GM18868 (cell line): ENCODE measurements at regions not wholly inside any gene's neighbourhood (a gene's known extent, or its start where the extent isn't known, plus 50 kb on each side); places are given as distances from the start of the nearest gene placed in this dataset.
"Not testable (repeated sequence)": the region's sequence is repeated elsewhere in the genome, so short reads cannot be mapped to it uniquely, and the experiment has no call there.

ENCODE experiments used
- ATAC-seq: cut with Tn5 transposase; IDR thresholded peaks from one replicate; pipeline ENCODE4 v1.9.1; 2021; ENCODE audit warnings: mild to moderate bottlenecking, moderate library complexity; ENCODE audit not compliant: unreplicated experiment

DNA sequence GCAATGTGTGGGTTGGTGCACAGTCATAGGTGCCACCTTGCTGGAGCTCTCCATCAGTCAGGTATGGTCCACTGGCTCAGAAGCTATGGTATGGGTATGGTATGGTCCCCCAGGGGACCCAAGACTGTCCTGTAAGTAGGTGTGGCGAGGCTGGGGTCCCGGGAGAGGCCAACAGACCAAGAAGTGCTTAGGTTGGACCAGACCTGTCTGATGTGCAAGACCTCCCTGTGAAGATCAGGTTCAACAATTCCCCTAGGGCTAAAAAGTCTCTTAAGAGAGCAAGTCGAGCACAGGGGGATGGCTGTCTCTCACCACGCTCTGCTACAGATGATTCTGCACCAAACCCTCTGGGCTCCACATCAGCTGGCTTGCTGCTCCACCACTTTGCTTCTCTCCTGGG, 1145.0 kb downstream of the RPA4 start:
- ATAC-seq: no peak

DNA sequence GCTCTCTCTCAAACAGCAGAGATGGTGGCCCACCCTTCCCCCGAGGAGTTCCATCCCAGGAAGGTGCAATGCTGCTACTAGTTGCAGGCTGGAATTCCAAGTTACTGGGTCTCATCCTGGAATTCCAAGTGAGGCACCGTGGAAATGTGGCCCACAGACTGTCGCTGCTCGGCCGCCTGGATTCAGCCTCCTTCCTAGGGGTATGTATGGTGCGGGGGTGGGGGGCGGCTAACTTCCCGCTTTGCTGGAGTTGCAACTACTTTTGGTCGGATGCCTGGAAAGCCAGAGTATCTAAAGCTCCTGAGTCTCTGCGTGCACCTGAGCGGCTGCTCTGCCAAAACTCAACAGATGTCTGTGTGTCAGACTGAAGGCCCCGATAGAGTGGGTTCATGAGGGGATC, 1146.2 kb downstream of the RPA4 start:
- ATAC-seq: no peak

DNA sequence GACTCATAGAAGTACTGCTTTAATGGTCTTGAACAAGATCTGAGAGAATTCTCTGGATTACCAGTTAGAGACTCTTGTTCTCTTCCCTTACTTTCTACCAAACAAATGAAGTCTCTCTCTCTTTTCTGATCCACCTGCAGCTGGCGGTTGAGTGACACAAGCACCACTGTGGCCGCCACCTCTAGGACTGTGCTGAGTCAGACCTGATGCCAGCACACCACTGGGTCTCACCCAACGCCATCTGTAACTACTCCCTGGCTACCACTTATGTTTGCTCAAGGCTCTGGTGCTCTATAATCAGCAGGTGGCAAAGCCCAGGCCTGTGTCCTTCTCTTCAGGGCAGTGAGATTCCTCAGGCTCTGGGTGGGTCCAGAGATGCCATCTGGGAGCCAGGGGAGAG, 1173.5 kb downstream of the RPA4 start:
- no peak for ATAC-seq

DNA sequence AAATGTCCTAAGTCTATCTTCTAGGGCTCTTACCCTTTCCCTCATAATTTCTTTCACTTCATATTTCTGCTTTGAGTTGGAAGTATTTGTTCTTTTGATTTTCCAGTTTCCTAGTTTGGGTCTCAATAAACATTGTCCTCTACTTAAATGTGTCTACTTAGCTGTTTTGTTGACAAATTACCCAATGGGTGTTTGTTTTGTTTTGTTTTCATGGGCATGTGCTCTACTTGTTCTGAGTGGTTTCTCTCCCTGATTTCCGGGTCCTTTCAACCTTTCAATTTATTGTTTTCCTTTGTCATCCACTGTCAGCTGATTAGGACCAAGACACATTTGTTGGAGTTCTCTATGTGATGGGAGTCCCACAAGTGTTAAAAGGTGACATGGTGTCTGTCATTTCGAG, 1181.4 kb downstream of the RPA4 start:
- ATAC-seq: no peak

DNA sequence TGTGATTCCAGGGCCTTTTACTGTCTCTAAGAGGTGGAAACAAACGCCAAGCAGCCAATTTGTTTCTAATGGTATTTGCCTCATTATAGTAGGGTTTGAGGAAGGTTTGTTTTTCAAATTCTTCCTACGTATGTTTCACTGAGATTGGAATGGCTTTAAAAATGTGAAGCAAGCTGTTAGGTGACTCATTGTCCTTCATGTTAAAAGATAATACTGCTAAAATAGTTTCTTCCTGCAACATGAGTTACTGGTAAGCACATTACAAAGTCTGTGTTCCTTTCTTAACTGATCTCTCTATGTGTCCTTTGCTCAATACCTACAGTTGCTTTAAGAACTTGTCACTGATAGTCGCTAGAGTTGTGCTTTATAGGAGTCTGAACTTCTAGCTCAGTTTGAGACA, 1183.9 kb downstream of the RPA4 start:
- no peak for ATAC-seq

DNA sequence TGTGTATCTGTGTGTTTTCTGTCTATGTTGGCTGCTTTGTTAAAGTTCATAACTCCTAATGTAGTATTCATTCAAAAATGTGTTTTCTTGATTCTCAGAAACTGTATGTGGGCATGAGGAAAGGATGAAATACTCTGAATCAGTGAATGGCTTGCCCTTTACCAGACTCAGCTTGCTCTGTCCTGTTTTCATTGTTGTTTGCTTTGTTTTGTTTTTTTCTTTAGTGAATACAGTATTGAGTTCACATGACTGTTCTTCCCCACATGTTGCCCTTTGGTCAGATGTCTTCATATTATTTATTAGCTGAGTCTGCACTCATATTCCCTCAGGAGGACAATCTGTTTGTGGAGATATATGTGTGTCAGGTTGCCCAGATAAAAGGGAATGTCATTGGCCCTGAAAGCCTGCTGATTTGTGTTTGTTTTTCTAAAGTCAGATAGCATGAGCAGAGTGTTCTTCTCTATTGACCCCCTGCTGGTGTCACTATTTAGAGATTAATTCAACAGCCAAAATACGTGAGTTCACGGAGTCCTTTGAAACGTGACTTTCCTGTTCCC, 1184.4 kb downstream of the RPA4 start:
- no peak for ATAC-seq

DNA sequence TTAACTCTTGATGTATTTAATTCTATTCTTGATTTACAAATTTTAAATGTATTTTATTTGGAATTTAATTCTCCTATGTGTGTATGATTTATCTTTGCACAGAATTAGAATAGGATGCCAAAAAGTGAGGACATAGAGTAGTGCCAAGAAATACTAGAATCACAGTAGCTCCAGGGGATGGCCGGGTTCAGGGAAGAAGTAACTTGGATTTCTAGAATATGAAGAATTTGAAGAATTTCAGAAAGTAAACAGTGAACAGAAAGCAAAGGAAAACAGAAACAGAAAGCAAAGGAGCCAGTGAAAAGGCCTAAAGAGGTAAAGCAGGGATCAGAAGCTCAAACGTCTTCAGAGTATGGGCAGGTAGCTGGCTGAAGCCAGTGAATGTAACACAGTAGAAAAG, 1187.6 kb downstream of the RPA4 start:
- no peak for ATAC-seq

DNA sequence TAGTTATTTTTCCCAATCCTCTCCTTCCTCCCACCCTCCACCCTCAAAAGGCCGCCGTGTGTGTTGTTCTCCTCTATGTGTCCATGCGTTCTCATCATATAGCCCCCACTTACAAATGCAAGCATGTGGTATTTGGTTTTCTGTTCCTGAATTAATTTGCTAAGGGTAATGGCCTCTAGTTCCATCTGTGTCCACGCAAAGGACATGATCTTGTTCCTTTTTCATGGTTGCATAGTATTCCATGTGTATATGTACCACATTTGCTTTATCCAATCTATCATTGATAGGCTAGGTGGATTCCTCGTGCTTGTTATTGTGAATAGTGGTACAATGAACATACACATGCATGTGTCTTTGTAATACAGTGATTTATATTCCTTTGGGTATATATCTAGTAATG, 1193.7 kb downstream of the RPA4 start:
- ATAC-seq: no peak

DNA sequence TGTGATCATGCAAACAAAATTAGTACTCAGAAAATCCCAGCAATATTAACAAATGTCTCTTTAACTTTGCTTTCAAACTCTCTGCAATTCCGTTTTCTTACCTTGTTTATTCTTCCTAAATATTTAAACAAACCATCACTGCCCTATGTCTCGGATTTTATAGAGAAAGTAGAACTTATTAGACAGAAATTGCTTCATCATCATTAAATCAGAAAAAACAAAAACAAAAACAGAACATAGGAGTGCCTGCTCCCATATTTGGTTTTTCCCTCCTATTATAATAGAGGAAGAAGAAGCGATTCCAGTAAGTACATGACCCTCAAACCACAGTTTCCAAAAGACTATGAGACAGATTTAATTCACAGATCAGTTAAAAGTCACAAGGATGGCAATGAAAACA, 1228.0 kb downstream of the RPA4 start:
- ATAC-seq: no peak

DNA sequence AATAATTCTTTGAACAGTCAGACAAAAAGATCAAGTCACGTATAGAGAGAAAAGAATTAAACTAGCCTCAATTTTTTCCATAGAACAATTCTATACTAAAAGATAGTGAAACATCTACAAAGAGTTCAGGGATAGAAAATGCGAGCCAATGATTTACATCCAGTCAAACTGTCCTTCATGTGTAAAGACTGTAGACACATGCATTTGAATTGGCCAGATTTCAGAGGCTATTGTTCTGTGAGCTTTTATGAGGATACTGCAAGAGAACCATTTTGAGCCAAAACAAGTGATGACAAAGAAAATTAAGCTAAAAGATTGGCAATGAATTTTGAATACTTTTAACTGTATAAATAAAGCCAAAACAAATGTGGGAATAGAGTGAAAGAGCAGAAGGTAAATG, 1230.3 kb downstream of the RPA4 start:
- no peak for ATAC-seq

DNA sequence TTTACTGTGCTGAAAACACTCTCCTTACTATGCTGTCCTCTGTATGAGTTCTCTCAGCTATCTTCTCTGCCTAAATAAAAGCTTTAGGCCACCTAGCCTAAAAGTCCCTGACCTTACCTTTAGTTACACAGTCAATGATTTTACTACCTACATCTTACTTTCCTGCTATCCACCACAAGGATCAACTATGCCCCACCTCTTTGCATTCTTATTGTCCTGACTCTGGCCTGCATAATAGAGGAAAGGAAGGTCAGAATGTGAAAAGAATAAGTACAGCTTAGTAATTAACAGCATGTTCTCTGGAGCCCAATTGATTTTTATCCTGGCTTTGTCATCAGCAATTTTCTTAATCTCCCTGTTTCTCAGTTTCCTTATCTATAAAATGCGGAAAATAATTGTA, 1257.8 kb downstream of the RPA4 start:
- ATAC-seq: no peak

DNA sequence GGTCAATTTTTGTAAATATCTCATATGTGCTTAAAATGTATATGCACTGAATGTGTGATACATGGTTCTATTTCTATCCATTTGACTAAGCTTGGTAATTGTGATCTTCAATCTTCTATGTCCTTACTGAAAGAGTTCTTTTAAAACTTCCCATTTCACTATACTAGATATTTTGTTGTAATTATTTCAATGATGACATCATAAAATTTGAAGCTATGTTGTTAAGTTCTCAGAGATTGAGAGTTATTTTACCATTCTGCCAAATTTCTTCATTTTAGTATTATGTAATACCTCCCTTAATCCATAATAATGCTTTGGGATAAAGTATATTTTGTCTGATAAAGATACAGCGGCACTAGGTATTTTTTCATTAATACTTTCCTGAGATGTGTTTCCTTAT, 1307.3 kb downstream of the RPA4 start:
- ATAC-seq: no peak

DNA sequence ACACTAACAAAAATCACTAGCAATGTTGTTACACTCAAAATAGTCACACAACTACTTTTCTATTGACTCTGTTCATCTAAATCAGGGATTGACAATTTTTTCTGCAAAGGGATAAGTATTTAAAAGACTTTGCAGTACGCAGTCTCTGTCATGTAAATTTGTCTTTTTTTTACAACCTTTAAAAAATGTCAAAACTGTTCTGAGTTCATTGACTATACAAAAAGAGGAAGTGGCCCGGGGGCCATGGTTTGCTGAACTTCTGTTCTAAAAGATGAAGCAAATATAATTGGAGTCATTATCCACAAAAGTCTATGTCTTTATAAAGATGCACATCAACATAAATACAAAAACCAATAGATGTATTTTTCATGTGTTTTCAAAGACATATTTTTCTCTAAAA, 1310.3 kb downstream of the RPA4 start:
- ATAC-seq: no peak

DNA sequence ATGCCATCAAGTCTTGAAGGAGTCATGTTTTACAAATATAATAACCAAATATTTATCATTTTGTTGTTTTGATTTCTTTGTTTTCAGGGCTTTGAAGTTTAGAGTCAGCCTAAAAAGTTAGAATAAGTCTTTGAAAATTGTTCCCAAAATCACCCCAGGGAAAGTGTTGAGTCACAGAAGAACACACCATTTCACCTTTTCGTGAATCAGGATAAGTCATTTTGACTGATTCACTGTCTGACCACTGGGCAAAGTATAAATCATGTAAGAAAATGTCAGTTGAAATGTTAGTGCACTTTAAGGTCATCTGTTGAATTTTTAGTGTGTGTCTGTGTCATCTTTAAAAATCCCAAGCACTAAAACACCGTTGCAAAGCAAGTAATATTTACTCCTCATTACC, 1320.1 kb downstream of the RPA4 start:
- ATAC-seq: no peak

DNA sequence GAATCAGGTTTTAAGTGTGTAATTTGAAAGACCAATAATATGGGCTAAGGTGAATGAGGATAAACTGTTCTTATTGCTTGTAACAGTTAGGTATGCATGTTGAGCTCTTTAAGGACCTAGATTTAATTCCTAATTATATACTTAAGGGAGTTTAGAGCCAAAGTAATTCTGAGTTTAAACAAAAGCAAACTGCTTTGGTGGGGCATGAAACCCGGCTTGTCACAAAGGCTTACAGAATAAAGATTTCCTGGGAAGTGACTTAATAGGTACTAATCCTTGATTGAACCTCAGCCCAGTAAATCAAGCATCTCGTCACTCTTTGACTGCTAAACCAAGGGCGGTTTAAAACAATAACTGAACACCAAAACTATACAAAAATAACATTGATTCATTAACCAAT, 1324.2 kb downstream of the RPA4 start:
- no peak for ATAC-seq

DNA sequence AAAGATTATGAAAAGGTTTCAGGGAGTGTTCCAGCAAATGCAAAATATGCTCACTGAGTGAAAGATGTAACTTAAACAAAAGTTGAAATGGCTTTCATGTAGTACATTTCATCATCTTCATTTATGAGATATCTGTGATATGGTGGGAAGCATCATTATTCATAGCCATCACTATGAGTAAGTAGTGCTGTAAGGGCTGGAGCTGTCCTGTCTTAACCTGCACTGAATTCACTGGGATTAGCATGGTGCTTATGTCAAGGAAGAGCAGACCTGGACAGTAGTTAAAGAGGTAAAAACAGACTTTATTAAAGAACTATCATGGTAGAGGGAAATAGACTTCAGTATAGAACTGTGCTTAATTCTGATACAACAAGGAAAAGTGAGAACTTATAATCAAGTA, 1347.3 kb downstream of the RPA4 start:
- ATAC-seq: no peak

DNA sequence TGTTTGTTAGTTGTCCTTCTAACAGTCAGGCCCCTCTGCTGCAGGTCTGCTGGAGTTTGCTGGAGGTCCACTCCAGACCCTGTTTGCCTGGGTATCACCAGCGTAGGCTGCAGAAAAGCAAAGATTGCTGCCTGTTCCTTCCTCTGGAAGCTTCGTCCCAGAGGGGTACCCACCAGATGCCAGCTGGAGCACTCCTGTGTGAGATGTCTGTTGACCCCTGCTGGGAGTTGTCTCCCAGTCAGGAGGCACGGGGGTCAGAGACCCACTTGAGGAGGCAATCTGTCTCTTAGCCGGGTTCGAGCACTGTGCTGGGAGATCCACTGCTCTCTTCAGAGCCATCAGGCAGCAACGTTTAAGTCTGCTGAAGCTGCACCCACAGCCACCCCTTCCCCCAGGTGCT, 1356.4 kb downstream of the RPA4 start:
- ATAC-seq: not testable (repeated sequence)

DNA sequence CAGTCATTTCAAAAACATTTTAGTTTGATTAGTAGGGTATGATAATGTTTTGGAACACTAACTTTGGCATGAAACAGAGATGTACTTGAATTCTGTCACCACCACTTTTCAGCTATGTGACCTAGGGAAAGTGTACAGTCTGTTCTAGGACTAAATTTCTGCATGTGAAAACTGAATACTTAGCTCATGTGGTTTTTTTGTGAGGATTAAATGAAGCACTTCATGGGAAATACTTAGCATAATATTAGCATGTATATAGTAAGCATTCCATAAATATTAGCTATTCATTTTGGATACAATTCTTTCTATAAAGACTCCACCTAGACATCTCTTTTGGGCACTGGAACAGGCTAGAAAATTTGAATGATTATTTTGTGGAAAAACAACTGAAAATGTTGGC, 1379.4 kb downstream of the RPA4 start:
- ATAC-seq: no peak

DNA sequence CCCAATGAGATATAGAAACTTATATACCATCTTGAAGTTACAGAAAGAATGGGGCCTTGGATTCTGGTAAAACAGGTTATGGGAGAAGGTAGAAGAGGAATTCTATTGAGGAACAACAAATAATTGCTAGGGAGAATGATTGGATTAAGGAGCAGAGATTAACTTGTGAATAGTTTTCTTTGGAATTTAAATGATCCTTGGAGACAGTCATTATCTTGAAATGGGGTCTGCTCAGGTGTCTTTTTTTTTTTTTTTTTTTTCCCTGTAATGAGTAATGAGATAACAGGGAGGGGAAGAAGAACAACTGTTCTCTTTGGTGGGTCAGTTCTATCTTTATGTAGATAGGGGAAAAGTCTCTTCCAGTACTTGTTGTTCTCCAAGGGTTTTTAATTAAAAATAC, 1406.0 kb downstream of the RPA4 start:
- no peak for ATAC-seq

DNA sequence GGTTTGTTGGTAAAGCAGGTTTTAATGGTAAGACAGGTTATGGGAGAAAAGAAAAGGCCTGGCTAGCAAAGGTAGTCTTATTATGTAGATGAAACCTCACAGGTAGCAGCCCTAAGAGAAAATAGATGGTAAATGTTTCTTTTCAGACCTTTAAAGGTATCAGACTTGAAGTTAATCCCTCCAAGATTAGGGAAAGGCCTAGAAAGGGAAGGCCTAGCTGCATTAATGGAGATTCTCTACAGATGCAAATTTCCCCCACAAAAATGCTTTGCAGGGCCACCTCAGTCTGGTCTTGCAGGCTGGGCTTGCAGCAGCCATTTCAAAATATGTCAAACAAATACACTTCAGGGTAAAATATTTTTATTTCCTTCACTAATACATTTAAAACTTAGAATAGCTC, 1410.6 kb downstream of the RPA4 start:
- no peak for ATAC-seq

DNA sequence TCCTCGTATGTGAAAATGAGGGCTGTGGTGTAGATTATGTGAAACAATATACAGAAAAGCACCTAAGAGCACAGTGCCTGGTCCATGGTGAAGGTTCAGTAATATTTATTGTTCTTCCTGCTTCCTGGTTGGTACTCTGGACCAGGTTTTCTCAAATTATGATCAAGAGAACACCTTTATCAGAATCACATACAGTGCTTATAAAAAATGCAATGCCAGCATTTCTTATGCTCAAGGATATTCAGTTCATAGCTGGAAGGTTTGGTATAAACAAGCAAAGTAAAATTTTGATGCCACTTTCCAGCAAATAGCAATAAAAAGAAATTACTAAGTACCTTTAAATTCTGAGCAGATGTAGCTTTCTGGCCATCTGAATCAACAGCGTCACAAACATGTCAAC, 1412.4 kb downstream of the RPA4 start:
- ATAC-seq: no peak

DNA sequence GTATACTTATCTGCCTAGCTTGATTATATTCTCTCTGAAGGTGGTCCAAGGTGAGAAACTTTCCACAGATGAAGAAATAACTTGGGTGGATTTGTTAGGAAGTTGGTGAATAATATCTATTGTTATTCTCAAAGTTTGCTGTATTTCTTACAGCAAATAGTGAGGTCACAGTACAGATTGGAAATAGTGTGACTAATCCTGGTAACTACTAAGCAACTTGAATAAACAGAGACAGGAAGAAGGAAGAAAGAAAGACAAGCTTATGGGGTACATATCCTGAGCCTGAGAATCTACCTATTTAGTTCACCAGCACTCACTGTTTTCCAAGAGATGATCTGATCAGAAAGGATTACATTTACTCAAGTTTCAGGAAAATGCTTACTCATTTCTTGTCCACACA, 1416.1 kb downstream of the RPA4 start:
- no peak for ATAC-seq

DNA sequence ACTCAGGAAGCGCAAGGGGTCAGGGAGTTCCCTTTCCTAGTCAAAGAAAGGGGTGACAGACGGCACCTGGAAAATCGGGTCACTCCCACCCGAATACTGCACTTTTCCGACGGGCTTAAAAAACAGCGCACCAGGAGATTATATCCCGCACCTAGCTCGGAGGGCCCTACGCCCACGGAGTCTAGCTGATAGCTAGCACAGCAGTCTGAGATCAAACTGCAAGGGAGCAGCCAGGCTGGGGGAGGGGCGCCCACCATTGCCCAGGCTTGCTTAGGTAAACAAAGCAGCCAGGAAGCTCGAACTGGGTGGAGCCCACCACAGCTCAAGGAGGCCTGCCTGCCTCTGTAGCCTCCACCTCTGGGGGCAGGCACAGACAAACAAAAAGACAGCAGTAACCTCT, 1416.8 kb downstream of the RPA4 start:
- not testable (repeated sequence) for ATAC-seq

DNA sequence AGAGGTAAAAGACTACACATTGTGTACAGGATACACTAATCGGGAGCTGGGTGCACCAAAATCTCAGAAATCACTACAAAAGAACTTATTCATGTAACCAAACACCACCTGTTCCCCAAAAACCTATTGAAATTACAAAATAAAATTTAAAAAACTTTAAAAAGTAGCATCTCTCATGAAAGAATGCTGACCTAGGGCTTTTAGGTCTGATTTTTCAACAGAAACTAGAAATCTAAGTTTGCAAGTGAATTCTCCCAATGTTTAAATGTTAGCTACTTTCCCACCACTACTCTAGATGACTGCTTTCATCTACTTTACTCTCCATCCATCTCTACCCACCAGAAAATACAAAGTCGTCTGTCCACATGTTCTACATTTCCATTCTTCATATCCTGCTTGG, 1447.7 kb downstream of the RPA4 start:
- no peak for ATAC-seq
